HG03039 (cell line): ENCODE measurements at regions not wholly inside any gene's neighbourhood (a gene's known extent, or its start where the extent isn't known, plus 50 kb on each side); places are given as distances from the start of the nearest gene placed in this dataset.
"Not testable (repeated sequence)": the region's sequence is repeated elsewhere in the genome, so short reads cannot be mapped to it uniquely, and the experiment has no call there.

Experiments
- ATAC-seq: cut with Tn5 transposase; IDR thresholded peaks from one replicate; pipeline ENCODE4 v1.9.1; 2021; ENCODE audit warnings: mild to moderate bottlenecking, moderate library complexity; ENCODE audit not compliant: unreplicated experiment

- no peak for ATAC-seq
Observed at GRCh38 chr14:26655128-26655527, 57.3 kb upstream of the NOVA1 start.

- no peak for ATAC-seq
Observed at GRCh38 chr14:26663506-26663905, 65.7 kb upstream of the NOVA1 start.

GRCh38 chr14:26678732-26679420, 81.0 kb upstream of the NOVA1 start:
- ATAC-seq, result not testable (repeated sequence)

GRCh38 chr14:26685401-26685800, 87.6 kb upstream of the NOVA1 start:
- ATAC-seq, result no peak

- no peak for ATAC-seq
Observed at GRCh38 chr14:26687301-26687837, 89.5 kb upstream of the NOVA1 start.

GRCh38 chr14:26694521-26694920, 96.7 kb upstream of the NOVA1 start:
- no peak for ATAC-seq

- no peak for ATAC-seq
Observed at GRCh38 chr14:26702721-26703230, 104.9 kb upstream of the NOVA1 start.

- no peak for ATAC-seq
Observed at GRCh38 chr14:26703686-26704366, 106.0 kb upstream of the NOVA1 start.

- ATAC-seq, result no peak
Observed at GRCh38 chr14:26707234-26707633, 109.4 kb upstream of the NOVA1 start.

GRCh38 chr14:26709019-26709418, 111.2 kb upstream of the NOVA1 start:
- no peak for ATAC-seq

- ATAC-seq, result no peak
Observed at GRCh38 chr14:26719514-26719913, 121.7 kb upstream of the NOVA1 start.

- no peak for ATAC-seq
Observed at GRCh38 chr14:26722258-26722657, 124.4 kb upstream of the NOVA1 start.

- ATAC-seq, result no peak
Observed at GRCh38 chr14:26729851-26730250, 132.0 kb upstream of the NOVA1 start.

- ATAC-seq, result no peak
Observed at GRCh38 chr14:26730929-26731618, 133.2 kb upstream of the NOVA1 start.

GRCh38 chr14:26735811-26736210, 138.0 kb upstream of the NOVA1 start:
- ATAC-seq, result no peak

GRCh38 chr14:26738571-26738970, 140.7 kb upstream of the NOVA1 start:
- no peak for ATAC-seq

- no peak for ATAC-seq
Observed at GRCh38 chr14:26741711-26742212, 143.9 kb upstream of the NOVA1 start.

- no peak for ATAC-seq
Observed at GRCh38 chr14:26743284-26743683, 145.5 kb upstream of the NOVA1 start.

GRCh38 chr14:26744903-26745302, 147.1 kb upstream of the NOVA1 start:
- ATAC-seq, result no peak

- ATAC-seq, result no peak
Observed at GRCh38 chr14:26761532-26761931, 163.7 kb upstream of the NOVA1 start.

- ATAC-seq, result no peak
Observed at GRCh38 chr14:26765301-26765700, 167.5 kb upstream of the NOVA1 start.
